ENCODE measurements at regions not wholly inside any gene's neighbourhood (a gene's known extent, or its start where the extent isn't known, plus 50 kb on each side); places are given as distances from the start of the nearest gene placed in this dataset.

DNA sequence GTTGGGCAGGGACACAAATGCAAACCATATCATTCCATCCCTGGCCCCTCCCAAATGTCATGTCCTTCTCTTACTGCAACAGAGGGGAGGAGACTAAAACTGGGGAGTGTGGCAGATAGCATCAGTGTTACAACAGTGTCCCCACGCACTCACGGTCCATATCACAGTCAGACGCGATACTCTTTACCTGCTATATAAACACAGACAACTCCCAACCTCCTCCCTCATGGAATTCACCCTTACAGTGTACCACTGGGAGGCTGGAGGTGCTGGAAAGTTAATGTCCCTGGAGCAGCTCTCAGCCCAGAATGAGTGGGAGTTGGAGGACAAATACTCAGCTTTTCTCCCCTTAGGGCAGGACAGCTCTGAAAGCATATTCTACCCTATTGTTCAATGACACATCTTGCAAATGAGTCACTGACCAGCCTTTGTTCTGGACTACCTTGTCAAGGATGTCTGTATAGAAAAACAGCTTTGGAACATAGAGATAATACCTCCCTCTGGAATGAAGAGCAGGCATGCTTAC, 445.9 kb downstream of the SETD4 start:
- DNase-seq (no peak), ATAC-seq (no peak)
- intact Hi-C loops (cut with DNase I): loop anchor here in 4 of 10 donors (10.0 kb wide), 3 partner anchors 60 to 730 kb away; no protein-coding TSS in a partner anchor
- Histone ChIP-seq H3K4me1 (peaks cover 0 to 15% (median 0%) of the 10 kb centered on the region in 9 donors), H3K9me3 (no peaks in the 10 kb centered on the region), H3K27ac (peak overlapping the region in 1 of 10 donors; percentile 40), H3K27me3 (peaks cover 0 to 4% (median 0%) of the 10 kb centered on the region in 7 donors), H3K36me3 (no peaks in the 10 kb centered on the region), H3K4me3 (no peak overlapping the region)
- WGBS, 2 donors: 86 to 89% methylated on average over 4 of the region's 4 CpGs
- TF ChIP-seq, protein P1, sequence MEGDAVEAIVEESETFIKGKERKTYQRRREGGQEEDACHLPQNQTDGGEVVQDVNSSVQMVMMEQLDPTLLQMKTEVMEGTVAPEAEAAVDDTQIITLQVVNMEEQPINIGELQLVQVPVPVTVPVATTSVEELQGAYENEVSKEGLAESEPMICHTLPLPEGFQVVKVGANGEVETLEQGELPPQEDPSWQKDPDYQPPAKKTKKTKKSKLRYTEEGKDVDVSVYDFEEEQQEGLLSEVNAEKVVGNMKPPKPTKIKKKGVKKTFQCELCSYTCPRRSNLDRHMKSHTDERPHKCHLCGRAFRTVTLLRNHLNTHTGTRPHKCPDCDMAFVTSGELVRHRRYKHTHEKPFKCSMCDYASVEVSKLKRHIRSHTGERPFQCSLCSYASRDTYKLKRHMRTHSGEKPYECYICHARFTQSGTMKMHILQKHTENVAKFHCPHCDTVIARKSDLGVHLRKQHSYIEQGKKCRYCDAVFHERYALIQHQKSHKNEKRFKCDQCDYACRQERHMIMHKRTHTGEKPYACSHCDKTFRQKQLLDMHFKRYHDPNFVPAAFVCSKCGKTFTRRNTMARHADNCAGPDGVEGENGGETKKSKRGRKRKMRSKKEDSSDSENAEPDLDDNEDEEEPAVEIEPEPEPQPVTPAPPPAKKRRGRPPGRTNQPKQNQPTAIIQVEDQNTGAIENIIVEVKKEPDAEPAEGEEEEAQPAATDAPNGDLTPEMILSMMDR (IDR thresholded peaks at IDR 0.05): no peak

DNA sequence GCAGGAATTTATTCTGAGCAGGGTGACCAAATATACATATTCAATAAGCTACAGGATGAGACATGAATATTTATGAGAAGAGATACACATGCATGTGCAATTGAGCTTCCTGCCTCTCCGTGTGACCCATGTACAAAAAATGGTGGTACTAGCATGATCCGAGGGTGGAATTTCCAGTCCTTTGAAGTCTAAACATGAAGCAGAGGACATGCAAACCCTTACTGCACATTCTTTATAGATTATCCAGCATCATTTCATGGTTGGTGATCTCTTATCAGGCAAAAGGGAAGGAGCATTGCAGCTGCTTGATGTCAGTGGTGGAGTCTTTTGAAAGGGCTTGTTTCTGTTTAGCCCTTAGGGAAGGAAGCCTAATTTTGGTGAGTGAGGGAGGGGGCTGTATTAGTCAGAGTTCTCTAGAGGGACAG, 448.6 kb downstream of the SETD4 start:
- no peak for ATAC-seq
- Histone ChIP-seq H3K4me1 (peaks cover 0 to 15% (median 0%) of the 10 kb centered on the region in 9 donors), H3K27ac (no peak overlapping the region), H3K27me3 (peaks cover 0 to 4% (median 0%) of the 10 kb centered on the region in 7 donors), H3K4me3 (no peak overlapping the region), H3K9me3 (peaks cover 0 to 10% (median 0%) of the 10 kb centered on the region in 11 donors), H3K36me3 (no peaks in the 10 kb centered on the region)
- no peak for DNase-seq
- TF ChIP-seq, protein P1 (IDR thresholded peaks at IDR 0.05): no peak
- intact Hi-C loops (cut with DNase I): loop anchor here in 4 of 10 donors (10.0 kb wide), 3 partner anchors 57 to 727 kb away; no protein-coding TSS in a partner anchor
- WGBS, 2 donors: 71 to 75% methylated on average over 2 of the region's 2 CpGs

DNA sequence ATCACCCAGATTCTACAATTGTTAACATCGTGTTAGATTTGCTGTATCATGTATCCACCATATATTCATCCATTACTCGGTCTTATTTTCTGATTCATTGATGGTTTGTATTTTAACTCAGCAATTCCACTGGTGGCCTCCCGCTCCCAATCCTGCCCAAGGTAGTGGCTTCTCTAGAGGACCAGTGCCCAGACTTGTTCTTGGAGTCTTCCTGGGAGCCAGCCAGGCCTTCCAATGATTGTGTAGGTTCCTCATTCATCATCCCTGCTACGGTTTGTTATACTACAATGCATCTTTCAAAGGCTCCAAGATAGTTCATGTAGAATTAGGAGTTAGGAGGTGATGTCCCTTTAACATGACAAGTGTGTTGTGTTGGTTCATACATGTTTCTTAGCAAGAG, 451.1 kb downstream of the SETD4 start:
- Histone ChIP-seq H3K36me3 (no peaks in the 10 kb centered on the region), H3K9me3 (peaks cover 0 to 12% (median 0%) of the 10 kb centered on the region in 11 donors), H3K4me1 (no peaks in the 10 kb centered on the region), H3K27me3 (peaks cover 0 to 8% (median 0%) of the 10 kb centered on the region in 7 donors), H3K4me3 (no peak overlapping the region), H3K27ac (no peak overlapping the region)
- 67 to 92% methylated on average over 4 of the region's 4 CpGs for WGBS, 2 donors
- TF ChIP-seq, protein P1 (IDR thresholded peaks at IDR 0.05): no peak
- DNase-seq: no peak
- ATAC-seq: no peak
- intact Hi-C loops (cut with DNase I): no loop called here

DNA sequence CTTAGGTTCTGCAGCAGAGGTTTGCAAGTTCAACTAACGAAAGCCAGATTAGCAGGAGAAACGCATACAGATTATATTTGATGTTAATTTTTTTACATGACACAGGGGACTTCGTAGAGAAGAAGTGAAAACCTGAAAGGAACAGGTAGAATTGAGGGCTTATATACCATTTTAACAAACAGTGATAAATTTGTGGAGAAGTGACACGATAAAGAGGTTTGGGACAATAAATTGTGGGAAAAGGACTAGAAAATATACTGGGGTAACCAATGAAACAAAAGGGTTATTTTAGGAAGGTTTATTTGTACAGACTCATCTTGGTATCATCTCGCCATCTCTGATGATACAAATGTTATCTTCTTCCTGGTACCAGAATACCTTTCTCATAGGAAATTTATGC, 452.9 kb downstream of the SETD4 start:
- 66 to 84% methylated on average over 5 of the region's 5 CpGs for WGBS, 2 donors
- TF ChIP-seq, protein P1 (IDR thresholded peaks at IDR 0.05): no peak
- DNase-seq (no peak), ATAC-seq (no peak)
- no peaks in the 10 kb centered on the region for H3K4me1 ChIP-seq
- H3K36me3 ChIP-seq: no peaks in the 10 kb centered on the region
- no peak overlapping the region for H3K4me3 ChIP-seq
- peaks cover 0 to 12% (median 0%) of the 10 kb centered on the region in 11 donors for H3K9me3 ChIP-seq
- intact Hi-C loops (cut with DNase I): no loop called here
- H3K27me3 ChIP-seq: peaks cover 0 to 15% (median 3%) of the 10 kb centered on the region in 7 donors
- H3K27ac ChIP-seq: no peak overlapping the region

Measured in heart right ventricle (tissue), 16 donors.